GM23248 (cell line): ENCODE measurements at regions not wholly inside any gene's neighbourhood (a gene's known extent, or its start where the extent isn't known, plus 50 kb on each side); places are given as distances from the start of the nearest gene placed in this dataset.
"Not testable (repeated sequence)": the region's sequence is repeated elsewhere in the genome, so short reads cannot be mapped to it uniquely, and the experiment has no call there.

Experiments
- EZH2 ChIP-seq: fragments of 200-600 bp; sonication (generic); IDR thresholded peaks from 2 replicates; pipeline ENCODE4 v1.6.1; 2018; ENCODE audit warnings: antibody characterized with exemption, mild to moderate bottlenecking; ENCODE audit not compliant: insufficient read depth, poor library complexity, severe bottlenecking
- EZH2phosphoT487 ChIP-seq: fragments of 200-600 bp; sonication (generic); IDR thresholded peaks from 2 replicates; pipeline ENCODE4 v1.6.1; 2018; ENCODE audit warnings: antibody characterized with exemption, moderate library complexity, mild to moderate bottlenecking, low read depth; ENCODE audit not compliant: insufficient read depth

GRCh38 chr10:28771580-28772090, 94.3 kb downstream of the BAMBI start:
- not testable (repeated sequence) for TF ChIP-seq EZH2, EZH2phosphoT487
